22Rv1 (cell line): ENCODE measurements at regions not wholly inside any gene's neighbourhood (a gene's known extent, or its start where the extent isn't known, plus 50 kb on each side); places are given as distances from the start of the nearest gene placed in this dataset.

Experiments used
- ZFX ChIP-seq: fragments of 450-650 bp; IDR thresholded peaks from 2 replicates; pipeline ENCODE4 v1.6.1; 2017; ENCODE audit warnings: antibody characterized with exemption, borderline replicate concordance
- TF ChIP-seq, protein P1 (sequence below): fragments of 450-650 bp; IDR thresholded peaks from 2 replicates; pipeline ENCODE4 v1.5.1; 2017; ENCODE audit warnings: mild to moderate bottlenecking

DNA sequence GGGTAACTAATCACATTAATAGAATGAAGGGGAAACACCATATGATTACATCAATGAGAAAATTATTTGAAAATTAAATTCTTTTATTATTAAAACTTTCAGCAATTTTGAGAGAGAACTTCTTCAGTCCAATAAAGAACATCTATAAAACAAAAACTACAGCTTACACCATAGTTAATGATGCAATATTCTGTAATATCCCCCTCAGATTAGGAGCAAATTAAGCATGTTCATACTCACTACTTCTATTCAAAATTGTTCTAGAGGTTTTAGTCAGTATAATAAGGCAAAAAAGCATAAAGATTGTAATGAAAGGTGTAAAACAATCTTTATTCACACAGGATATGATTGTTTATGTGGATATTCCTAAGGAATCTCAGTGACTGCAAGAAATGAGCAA lies 465.4 kb downstream of the CD109 start:
- TF ChIP-seq, protein P1, sequence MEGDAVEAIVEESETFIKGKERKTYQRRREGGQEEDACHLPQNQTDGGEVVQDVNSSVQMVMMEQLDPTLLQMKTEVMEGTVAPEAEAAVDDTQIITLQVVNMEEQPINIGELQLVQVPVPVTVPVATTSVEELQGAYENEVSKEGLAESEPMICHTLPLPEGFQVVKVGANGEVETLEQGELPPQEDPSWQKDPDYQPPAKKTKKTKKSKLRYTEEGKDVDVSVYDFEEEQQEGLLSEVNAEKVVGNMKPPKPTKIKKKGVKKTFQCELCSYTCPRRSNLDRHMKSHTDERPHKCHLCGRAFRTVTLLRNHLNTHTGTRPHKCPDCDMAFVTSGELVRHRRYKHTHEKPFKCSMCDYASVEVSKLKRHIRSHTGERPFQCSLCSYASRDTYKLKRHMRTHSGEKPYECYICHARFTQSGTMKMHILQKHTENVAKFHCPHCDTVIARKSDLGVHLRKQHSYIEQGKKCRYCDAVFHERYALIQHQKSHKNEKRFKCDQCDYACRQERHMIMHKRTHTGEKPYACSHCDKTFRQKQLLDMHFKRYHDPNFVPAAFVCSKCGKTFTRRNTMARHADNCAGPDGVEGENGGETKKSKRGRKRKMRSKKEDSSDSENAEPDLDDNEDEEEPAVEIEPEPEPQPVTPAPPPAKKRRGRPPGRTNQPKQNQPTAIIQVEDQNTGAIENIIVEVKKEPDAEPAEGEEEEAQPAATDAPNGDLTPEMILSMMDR, result no peak
- TF ChIP-seq ZFX, result no peak
